ENCODE measurements at regions not wholly inside any gene's neighbourhood (a gene's known extent, or its start where the extent isn't known, plus 50 kb on each side); places are given as distances from the start of the nearest gene placed in this dataset.

GRCh38 chr6:144582939-144583613 is 297.9 kb downstream of the UTRN start:
- ChIA-PET POLR2A (ENCODE audit: low non-redundant PET) (no interaction called here), CTCF (interaction anchor here (0.7 kb wide), 1 partner anchor 360 kb away, joined by 3 read pairs; no protein-coding TSS in a partner anchor)
- H3K27ac ChIP-seq = no peak overlapping the region
- DNase-seq (ENCODE audit: low spot score) = no peak
- TF ChIP-seq, protein P1, sequence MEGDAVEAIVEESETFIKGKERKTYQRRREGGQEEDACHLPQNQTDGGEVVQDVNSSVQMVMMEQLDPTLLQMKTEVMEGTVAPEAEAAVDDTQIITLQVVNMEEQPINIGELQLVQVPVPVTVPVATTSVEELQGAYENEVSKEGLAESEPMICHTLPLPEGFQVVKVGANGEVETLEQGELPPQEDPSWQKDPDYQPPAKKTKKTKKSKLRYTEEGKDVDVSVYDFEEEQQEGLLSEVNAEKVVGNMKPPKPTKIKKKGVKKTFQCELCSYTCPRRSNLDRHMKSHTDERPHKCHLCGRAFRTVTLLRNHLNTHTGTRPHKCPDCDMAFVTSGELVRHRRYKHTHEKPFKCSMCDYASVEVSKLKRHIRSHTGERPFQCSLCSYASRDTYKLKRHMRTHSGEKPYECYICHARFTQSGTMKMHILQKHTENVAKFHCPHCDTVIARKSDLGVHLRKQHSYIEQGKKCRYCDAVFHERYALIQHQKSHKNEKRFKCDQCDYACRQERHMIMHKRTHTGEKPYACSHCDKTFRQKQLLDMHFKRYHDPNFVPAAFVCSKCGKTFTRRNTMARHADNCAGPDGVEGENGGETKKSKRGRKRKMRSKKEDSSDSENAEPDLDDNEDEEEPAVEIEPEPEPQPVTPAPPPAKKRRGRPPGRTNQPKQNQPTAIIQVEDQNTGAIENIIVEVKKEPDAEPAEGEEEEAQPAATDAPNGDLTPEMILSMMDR (conservative IDR thresholded peaks at IDR 0.05; ENCODE audit: low read depth) = no peak

- ChIA-PET POLR2A (ENCODE audit: low non-redundant PET) (no interaction called here), CTCF (interaction anchor here (0.7 kb wide), 1 partner anchor 360 kb away, joined by 3 read pairs; no protein-coding TSS in a partner anchor)
- no peak for DNase-seq (ENCODE audit: low spot score)
- H3K27ac ChIP-seq = no peak overlapping the region
- TF ChIP-seq, protein P1 (conservative IDR thresholded peaks at IDR 0.05; ENCODE audit: low read depth) = no peak
Observed at GRCh38 chr6:144583614-144583954, 298.4 kb downstream of the UTRN start.

DNA sequence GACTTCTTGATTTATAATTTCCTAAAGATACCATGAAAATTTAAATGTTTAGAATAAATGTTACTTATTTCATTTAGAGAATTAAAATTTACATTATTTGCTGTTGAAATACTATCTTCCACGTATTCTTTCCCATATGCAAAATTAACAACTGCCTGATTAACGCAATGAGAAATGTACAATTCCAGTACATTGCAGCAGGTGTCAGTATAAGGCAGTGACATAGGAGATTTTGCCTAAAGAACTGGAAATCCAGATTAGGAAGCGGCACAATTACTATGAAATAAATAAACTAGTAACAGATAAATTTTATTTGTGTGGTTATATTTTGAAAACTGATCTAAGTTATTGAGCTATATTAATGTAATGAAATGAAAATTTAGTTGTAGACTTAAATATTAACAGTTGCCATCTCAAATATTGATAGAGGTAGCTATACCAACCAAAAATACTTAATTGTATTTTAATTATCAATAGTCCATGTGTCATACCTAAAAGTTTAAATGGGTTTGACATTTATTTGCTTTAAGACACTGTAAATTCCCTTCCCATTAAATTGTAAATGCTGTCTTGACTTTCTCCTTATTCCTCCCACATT is 300.2 kb downstream of the UTRN start:
- POLR2A ChIA-PET (ENCODE audit: low non-redundant PET) = no interaction called here
- peak; percentile 11 for DNase-seq (ENCODE audit: low spot score)
- TF ChIP-seq, protein P1 (conservative IDR thresholded peaks at IDR 0.05; ENCODE audit: low read depth) = peak; percentile 81
- CTCF ChIA-PET = interaction anchor here (0.5 to 1.0 kb wide), 6 partner anchors 11 to 1051 kb away, joined by 3 to 4 read pairs (median 3); no protein-coding TSS in a partner anchor
- H3K27ac ChIP-seq = no peak overlapping the region

DNA sequence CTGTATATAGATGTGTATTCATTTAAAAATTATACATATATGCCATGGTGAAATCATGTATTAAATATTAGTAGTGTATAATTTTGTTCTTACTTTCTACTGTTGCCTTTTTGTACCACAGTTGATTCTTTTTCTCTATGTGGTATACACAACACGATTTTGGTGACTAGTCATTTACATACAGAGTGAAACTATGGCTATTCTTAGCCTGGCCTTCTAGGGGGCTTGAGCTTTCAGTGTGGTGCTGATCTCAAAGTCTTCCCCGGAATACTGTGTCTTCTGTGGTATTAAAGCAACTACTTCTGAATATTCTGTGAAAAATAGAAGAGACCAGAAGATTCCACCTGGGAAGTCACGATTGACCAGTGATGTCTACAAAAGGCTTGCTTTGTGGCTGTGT is 301.9 kb downstream of the UTRN start:
- ChIA-PET POLR2A (ENCODE audit: low non-redundant PET) (no interaction called here), CTCF (no interaction called here)
- H3K27ac ChIP-seq = no peak overlapping the region
- no peak for DNase-seq (ENCODE audit: low spot score)
- TF ChIP-seq, protein P1 (conservative IDR thresholded peaks at IDR 0.05; ENCODE audit: low read depth) = no peak

DNA sequence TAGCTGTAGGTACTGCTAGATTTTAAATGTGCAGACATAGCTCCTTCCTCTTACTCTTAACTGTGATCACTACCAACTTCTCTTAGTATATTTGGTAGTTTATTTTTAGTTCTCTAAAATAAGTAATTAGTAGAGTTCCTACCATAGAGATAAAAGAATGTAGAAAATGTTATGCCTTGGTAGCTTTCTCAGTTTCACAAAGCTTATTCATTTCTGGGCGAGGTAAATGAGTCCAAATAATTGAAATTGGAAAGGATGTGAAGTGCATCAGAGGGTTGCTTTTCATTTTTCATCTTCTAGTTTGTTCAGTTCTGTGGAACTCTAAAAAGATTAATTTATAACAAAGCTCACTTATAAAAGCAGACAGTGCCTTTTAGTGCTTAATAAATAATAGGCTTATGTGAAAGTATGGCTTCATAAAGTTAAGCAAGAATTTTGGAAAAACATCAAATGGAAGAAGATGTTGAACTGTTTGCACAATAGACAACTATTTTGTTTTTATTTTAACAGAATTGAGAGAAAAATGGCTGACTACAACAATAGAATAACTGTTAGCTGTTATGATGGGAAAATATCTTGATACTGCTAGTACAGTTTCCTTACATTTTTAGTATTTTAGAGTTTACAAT is 303.7 kb downstream of the UTRN start:
- H3K27ac ChIP-seq = no peak overlapping the region
- no peak for DNase-seq (ENCODE audit: low spot score)
- TF ChIP-seq, protein P1 (conservative IDR thresholded peaks at IDR 0.05; ENCODE audit: low read depth) = no peak
- POLR2A ChIA-PET (ENCODE audit: low non-redundant PET) = no interaction called here
- CTCF ChIA-PET = interaction anchor here (0.6 kb wide), 2 partner anchors 624 to 1340 kb away, joined by 3 to 6 read pairs; no protein-coding TSS in a partner anchor

DNA sequence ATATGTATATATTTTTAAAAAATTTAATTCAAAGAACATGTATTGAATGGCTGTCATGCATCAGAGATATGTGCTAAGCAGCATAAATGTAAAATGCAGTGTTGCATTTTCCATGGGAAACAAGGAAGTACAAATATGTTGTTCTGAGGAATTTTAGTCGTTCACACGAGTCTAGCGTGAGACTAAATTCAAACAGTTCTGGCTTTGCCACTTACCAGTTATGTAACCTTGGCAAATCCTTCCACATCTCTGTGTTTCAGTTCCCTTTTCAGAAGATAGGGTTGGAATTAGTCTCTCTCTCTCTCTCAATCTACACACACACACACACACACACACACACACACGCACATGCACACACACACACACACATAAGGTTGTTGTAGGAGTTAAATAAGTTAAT is 305.4 kb downstream of the UTRN start:
- CTCF ChIA-PET = no interaction called here
- H3K27ac ChIP-seq = no peak overlapping the region
- POLR2A ChIA-PET (ENCODE audit: low non-redundant PET) = no interaction called here
- no peak for DNase-seq (ENCODE audit: low spot score)
- TF ChIP-seq, protein P1 (conservative IDR thresholded peaks at IDR 0.05; ENCODE audit: low read depth) = no peak

Data from RWPE1 (cell line).